ENCODE measurements at regions not wholly inside any gene's neighbourhood (a gene's known extent, or its start where the extent isn't known, plus 50 kb on each side); places are given as distances from the start of the nearest gene placed in this dataset.

GRCh38 chr1:232383455-232384123 lies 246.3 kb downstream of the SIPA1L2 start:
- no peak for DNase-seq (ENCODE audit: low read depth in 3 of 3)

- no peak for DNase-seq (ENCODE audit: low read depth in 3 of 3)
These were observed 247.3 kb downstream of the SIPA1L2 start for GRCh38 chr1:232382671-232383070.

GRCh38 chr1:232381394-232382100 lies 248.4 kb downstream of the SIPA1L2 start:
- DNase-seq (ENCODE audit: low read depth in 3 of 3), result no peak

- no peak for DNase-seq (ENCODE audit: low read depth in 3 of 3)
These were observed 249.3 kb downstream of the SIPA1L2 start for GRCh38 chr1:232380596-232380995.

GRCh38 chr1:232380131-232380530 lies 249.8 kb downstream of the SIPA1L2 start:
- DNase-seq (ENCODE audit: low read depth in 3 of 3), result no peak

- DNase-seq (ENCODE audit: low read depth in 3 of 3), result no peak
These were observed 250.9 kb downstream of the SIPA1L2 start for GRCh38 chr1:232379063-232379434.

GRCh38 chr1:232378266-232379062 lies 251.5 kb downstream of the SIPA1L2 start:
- no peak for DNase-seq (ENCODE audit: low read depth in 3 of 3)

- DNase-seq (ENCODE audit: low read depth in 3 of 3), result no peak
These were observed 252.5 kb downstream of the SIPA1L2 start for GRCh38 chr1:232377494-232377770.

GRCh38 chr1:232376632-232377493 lies 253.1 kb downstream of the SIPA1L2 start:
- DNase-seq (ENCODE audit: low read depth in 3 of 3), result no peak

- DNase-seq (ENCODE audit: low read depth in 3 of 3), result no peak
These were observed 257.0 kb downstream of the SIPA1L2 start for GRCh38 chr1:232372841-232373440.

GRCh38 chr1:232372431-232372830 lies 257.5 kb downstream of the SIPA1L2 start:
- DNase-seq (ENCODE audit: low read depth in 3 of 3), result no peak

GRCh38 chr1:232369451-232370296 lies 260.3 kb downstream of the SIPA1L2 start:
- no peak for DNase-seq (ENCODE audit: low read depth in 3 of 3)

- no peak for DNase-seq (ENCODE audit: low read depth in 3 of 3)
These were observed 261.1 kb downstream of the SIPA1L2 start for GRCh38 chr1:232368821-232369321.

GRCh38 chr1:232367293-232367692 lies 262.6 kb downstream of the SIPA1L2 start:
- no peak for DNase-seq (ENCODE audit: low read depth in 3 of 3)

- DNase-seq (ENCODE audit: low read depth in 3 of 3), result no peak
These were observed 265.1 kb downstream of the SIPA1L2 start for GRCh38 chr1:232364654-232365382.

GRCh38 chr1:232363008-232363407 lies 266.9 kb downstream of the SIPA1L2 start:
- DNase-seq (ENCODE audit: low read depth in 3 of 3), result no peak

GRCh38 chr1:232357416-232357815 lies 272.5 kb downstream of the SIPA1L2 start:
- DNase-seq (ENCODE audit: low read depth in 3 of 3), result no peak

GRCh38 chr1:232355162-232356006 lies 274.5 kb downstream of the SIPA1L2 start:
- no peak for DNase-seq (ENCODE audit: low read depth in 3 of 3)

- no peak for DNase-seq (ENCODE audit: low read depth in 3 of 3)
These were observed 276.9 kb downstream of the SIPA1L2 start for GRCh38 chr1:232353001-232353400.

Measured in stimulated activated CD4-positive, alpha-beta T cell treated with anti-CD3 and anti-CD28 coated beads, TNF-alpha, amount 100 ng/mL, for 48 hours (primary cell).